ENCODE measurements at regions not wholly inside any gene's neighbourhood (a gene's known extent, or its start where the extent isn't known, plus 50 kb on each side); places are given as distances from the start of the nearest gene placed in this dataset.

DNA sequence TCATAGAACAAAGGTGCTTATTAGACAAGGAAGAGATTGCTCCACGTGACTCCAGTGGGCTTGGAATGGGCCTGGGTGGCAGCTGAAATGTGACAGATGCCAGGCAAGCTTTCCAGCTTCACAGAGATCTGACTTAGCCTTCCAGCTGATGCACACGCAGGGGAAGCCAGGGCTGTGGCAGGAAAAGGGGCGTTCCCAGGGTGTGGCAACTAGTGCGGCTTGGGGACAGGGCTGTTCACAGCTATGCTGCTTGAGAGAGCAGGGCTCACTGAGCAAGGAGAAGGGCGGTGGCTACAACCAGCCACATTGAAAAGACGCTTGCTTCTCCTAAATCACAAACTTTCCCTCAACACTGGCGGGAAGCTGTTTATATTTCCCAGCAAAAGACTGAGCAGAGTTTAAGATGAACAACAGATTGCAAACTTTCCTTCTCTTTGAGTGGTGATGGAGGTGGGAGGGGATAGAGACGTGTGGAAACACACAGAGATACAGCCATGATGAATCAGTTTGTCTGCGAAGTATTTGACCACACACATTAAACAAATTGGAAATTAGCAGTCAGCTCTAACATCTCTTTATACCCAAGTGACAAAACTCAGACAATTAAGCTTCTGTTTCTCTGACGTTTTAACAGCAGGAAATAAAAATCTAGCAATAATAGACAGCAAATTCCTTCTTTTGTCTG is 127.5 kb downstream of the BDH1 start:
- Histone ChIP-seq H3K27me3 (ENCODE audit: control insufficient read depth in 2 of 2, insufficient read depth in 2 of 2, low read length in 2 of 2) (no peaks in the 10 kb centered on the region), H3K4me3 (ENCODE audit: low read length) (no peak overlapping the region), H3K4me1 (ENCODE audit: control insufficient read depth in 2 of 2, insufficient read depth in 2 of 2, low read length in 2 of 2) (peaks cover 0 to 7% of the 10 kb centered on the region in 2 donors), H3K27ac (ENCODE audit: low read depth, low read length) (no peak overlapping the region), H3K9me3 (ENCODE audit: control insufficient read depth in 2 of 3, low read length in 3 of 3) (no peaks in the 10 kb centered on the region), H3K36me3 (ENCODE audit: control insufficient read depth in 2 of 3, insufficient read depth in 3 of 3, low read length in 3 of 3) (no peaks in the 10 kb centered on the region)
- peaks cover 0 to 6% (median 0%) of the 10 kb centered on the region in 5 donors for H3K36me3 Mint-ChIP-seq
- intact Hi-C loops (cut with micrococcal nuclease) = no loop called here
- POLR2A ChIA-PET = no interaction called here
- peak overlapping the region in 7 of 9 donors; percentile 32 to 92 (median 56) for H3K27ac Mint-ChIP-seq
- peaks cover 10 to 52% (median 28%) of the 10 kb centered on the region in 7 donors for H3K4me1 Mint-ChIP-seq
- ATAC-seq (peak; percentile 86), DNase-seq (peak in 7 of 9 donors; percentile 16 to 63 (median 34))
- H3K4me3 Mint-ChIP-seq = peak overlapping the region; percentile 66 to 84 (median 72)
- no peaks in the 10 kb centered on the region for H3K9me3 Mint-ChIP-seq
- CTCF ChIA-PET = no interaction called here
- H3K27me3 Mint-ChIP-seq = peaks cover 0 to 11% (median 4%) of the 10 kb centered on the region in 5 donors

DNA sequence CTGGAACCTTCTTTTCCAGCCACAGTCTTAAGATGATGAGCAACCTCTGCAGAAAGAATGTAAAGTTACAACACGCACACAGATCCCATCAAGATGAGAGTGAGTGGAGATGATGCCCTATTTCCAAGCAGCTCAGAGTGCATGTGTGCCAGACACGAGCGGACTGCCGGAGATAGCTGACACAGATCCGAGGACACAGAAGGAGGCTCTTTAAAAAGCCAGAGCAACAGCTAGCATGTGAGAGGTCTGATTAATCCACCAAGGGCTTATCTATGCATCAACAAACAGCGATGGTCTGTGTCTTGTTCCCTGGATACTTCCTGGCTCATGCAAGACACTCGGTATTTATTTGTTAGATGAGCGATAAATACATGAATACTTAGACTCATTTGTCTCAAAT is 128.6 kb upstream of the DLG1 start:
- no peaks in the 10 kb centered on the region for H3K36me3 ChIP-seq (ENCODE audit: control insufficient read depth in 2 of 3, insufficient read depth in 3 of 3, low read length in 3 of 3)
- intact Hi-C loops (cut with micrococcal nuclease) = no loop called here
- no peak for ATAC-seq
- Mint-ChIP-seq H3K9me3 (no peaks in the 10 kb centered on the region), H3K27me3 (peaks cover 0 to 14% (median 4%) of the 10 kb centered on the region in 5 donors), H3K4me1 (peaks cover 10 to 45% (median 28%) of the 10 kb centered on the region in 7 donors), H3K27ac (peak overlapping the region in 2 of 9 donors; percentile 32 to 67), H3K4me3 (peak overlapping the region in 1 of 10 donors; percentile 6), H3K36me3 (peaks cover 0 to 6% (median 0%) of the 10 kb centered on the region in 5 donors)
- peaks cover 0 to 7% of the 10 kb centered on the region in 2 donors for H3K4me1 ChIP-seq (ENCODE audit: control insufficient read depth in 2 of 2, insufficient read depth in 2 of 2, low read length in 2 of 2)
- no peak for DNase-seq
- no peak overlapping the region for H3K27ac ChIP-seq (ENCODE audit: low read depth, low read length)
- no peak overlapping the region for H3K4me3 ChIP-seq (ENCODE audit: low read length)
- ChIA-PET POLR2A (no interaction called here), CTCF (no interaction called here)
- no peaks in the 10 kb centered on the region for H3K27me3 ChIP-seq (ENCODE audit: control insufficient read depth in 2 of 2, insufficient read depth in 2 of 2, low read length in 2 of 2)
- no peaks in the 10 kb centered on the region for H3K9me3 ChIP-seq (ENCODE audit: control insufficient read depth in 2 of 3, low read length in 3 of 3)

DNA sequence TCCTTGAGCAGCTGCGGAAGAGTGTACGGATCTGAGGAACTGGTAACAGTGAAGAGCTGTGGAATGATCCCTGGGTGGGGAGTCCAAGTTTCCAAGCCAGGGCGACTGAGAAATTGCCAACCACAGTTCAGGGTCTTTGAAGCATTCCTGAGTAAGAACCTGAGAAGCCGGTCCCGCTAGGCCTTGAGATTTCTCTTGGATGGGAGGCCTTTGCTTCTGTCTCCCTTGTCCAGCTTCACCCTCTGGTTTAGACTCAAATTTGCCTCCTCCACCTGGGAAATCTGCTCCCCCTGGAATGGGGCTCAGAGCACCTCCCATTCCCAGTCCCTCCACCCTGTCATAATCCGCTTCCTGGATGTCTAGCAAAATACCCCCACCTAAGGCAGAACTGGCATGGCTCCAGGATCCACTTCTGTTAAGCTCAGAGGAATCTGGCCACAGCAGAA is 127.7 kb upstream of the DLG1 start:
- CTCF ChIA-PET = interaction anchor here (0.7 kb wide), 1 partner anchor 100 kb away, joined by 4 read pairs; no protein-coding TSS in a partner anchor
- intact Hi-C loops (cut with micrococcal nuclease) = no loop called here

DNA sequence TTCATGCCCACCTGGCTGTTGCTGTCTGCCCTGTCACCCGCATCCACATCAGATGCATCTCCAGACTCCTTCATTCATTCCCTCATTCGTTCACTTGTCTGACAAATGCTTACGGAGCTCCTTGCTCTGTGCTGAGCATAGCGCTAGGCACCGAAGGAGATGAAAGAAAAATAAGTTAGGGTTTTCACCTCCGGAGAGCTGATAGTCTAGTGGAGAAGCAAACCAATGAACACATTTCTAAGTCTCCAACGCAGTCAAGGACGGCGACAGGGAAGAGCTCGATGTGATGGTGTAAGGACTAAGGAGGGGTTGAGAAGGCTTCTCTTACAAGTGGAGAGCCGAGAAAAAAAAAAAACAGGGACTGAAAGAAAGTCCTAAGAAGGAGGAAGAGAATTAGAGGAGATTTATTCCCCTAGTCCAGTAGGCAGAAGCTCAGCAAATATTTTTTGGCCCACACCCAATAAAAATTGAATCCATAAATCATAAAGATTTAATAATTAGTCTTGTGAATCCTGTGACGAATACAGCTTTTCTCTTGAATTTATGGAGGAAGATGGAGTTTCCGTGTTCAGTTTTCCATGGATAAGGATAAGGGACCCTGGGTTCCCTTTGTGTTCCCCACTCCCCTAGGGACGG is 127.2 kb upstream of the DLG1 start:
- no peak overlapping the region for H3K4me3 Mint-ChIP-seq
- ChIA-PET CTCF (interaction anchor here (0.7 kb wide), 1 partner anchor 100 kb away, joined by 4 read pairs; no protein-coding TSS in a partner anchor), POLR2A (interaction anchor here (0.6 kb wide), 1 partner anchor 71 kb away, joined by 3 read pairs; no protein-coding TSS in a partner anchor)
- Histone ChIP-seq H3K9me3 (ENCODE audit: control insufficient read depth in 2 of 3, low read length in 3 of 3) (no peaks in the 10 kb centered on the region), H3K4me3 (ENCODE audit: low read length) (no peak overlapping the region), H3K27me3 (ENCODE audit: control insufficient read depth in 2 of 2, insufficient read depth in 2 of 2, low read length in 2 of 2) (no peaks in the 10 kb centered on the region), H3K36me3 (ENCODE audit: control insufficient read depth in 2 of 3, insufficient read depth in 3 of 3, low read length in 3 of 3) (no peaks in the 10 kb centered on the region), H3K27ac (ENCODE audit: low read depth, low read length) (no peak overlapping the region), H3K4me1 (ENCODE audit: control insufficient read depth in 2 of 2, insufficient read depth in 2 of 2, low read length in 2 of 2) (peaks cover 0 to 7% of the 10 kb centered on the region in 2 donors)
- intact Hi-C loops (cut with micrococcal nuclease) = no loop called here
- no peak overlapping the region for H3K27ac Mint-ChIP-seq
- DNase-seq (no peak), ATAC-seq (no peak)
- peaks cover 10 to 38% (median 23%) of the 10 kb centered on the region in 7 donors for H3K4me1 Mint-ChIP-seq
- H3K36me3 Mint-ChIP-seq = peaks cover 0 to 2% (median 0%) of the 10 kb centered on the region in 5 donors
- H3K27me3 Mint-ChIP-seq = peaks cover 0 to 10% (median 2%) of the 10 kb centered on the region in 5 donors
- H3K9me3 Mint-ChIP-seq = no peaks in the 10 kb centered on the region

More for the DNA sequence above, 127.7 kb upstream of the DLG1 start:
- H3K36me3 ChIP-seq (ENCODE audit: control insufficient read depth in 2 of 3, insufficient read depth in 3 of 3, low read length in 3 of 3) = no peaks in the 10 kb centered on the region
- H3K9me3 ChIP-seq (ENCODE audit: control insufficient read depth in 2 of 3, low read length in 3 of 3) = no peaks in the 10 kb centered on the region
- peaks cover 0 to 6% (median 0%) of the 10 kb centered on the region in 5 donors for H3K36me3 Mint-ChIP-seq
- peaks cover 10 to 43% (median 28%) of the 10 kb centered on the region in 7 donors for H3K4me1 Mint-ChIP-seq
- no peaks in the 10 kb centered on the region for H3K27me3 ChIP-seq (ENCODE audit: control insufficient read depth in 2 of 2, insufficient read depth in 2 of 2, low read length in 2 of 2)
- no peak for ATAC-seq
- H3K27me3 Mint-ChIP-seq = peaks cover 0 to 14% (median 4%) of the 10 kb centered on the region in 5 donors
- no peak for DNase-seq
- H3K4me3 Mint-ChIP-seq = no peak overlapping the region
- no peak overlapping the region for H3K27ac ChIP-seq (ENCODE audit: low read depth, low read length)
- no peak overlapping the region for H3K4me3 ChIP-seq (ENCODE audit: low read length)
- H3K9me3 Mint-ChIP-seq = no peaks in the 10 kb centered on the region
- no peak overlapping the region for H3K27ac Mint-ChIP-seq
- H3K4me1 ChIP-seq (ENCODE audit: control insufficient read depth in 2 of 2, insufficient read depth in 2 of 2, low read length in 2 of 2) = peaks cover 0 to 7% of the 10 kb centered on the region in 2 donors
- POLR2A ChIA-PET = interaction anchor here (0.6 kb wide), 1 partner anchor 70 kb away, joined by 3 read pairs; no protein-coding TSS in a partner anchor

DNA sequence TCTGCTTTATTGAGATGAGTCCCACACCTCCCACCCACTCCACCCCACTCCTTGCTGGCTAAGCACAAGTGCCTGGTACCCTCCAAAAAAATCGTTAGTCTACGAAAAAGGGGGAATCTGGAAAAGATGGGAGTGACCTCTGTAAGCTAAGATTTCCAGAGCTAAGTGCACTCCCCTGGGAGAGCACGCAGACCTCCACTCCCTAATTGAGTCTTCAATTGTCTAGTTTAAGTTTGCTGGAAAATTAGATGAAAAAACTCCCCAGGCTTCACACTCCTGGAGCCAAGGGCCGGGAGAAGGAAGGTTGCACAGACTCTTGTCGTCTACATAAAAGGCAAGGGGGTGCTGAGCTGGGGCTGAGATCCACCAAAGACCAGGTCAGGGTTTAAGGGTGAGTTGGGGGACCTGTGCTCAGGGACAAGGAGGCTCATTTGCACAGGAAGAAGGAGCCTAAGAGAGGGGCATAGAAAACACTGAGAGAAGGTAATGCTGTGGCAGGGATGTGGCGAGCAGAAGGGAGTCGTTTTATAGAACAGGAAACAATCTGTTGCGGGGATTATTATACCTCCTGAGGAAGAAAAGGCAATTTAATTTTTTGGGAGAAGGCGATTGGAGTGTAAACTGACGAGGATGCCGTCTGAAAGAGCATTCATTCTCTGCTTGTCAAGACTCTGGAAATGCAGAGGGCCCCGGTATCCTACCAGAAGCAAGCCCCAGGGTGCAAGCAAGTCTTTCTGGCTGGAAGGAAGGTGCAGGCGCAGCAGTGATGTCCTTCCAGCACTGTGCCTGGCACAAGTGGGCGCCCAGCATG is 126.5 kb upstream of the DLG1 start:
- Histone ChIP-seq H3K4me3 (ENCODE audit: low read length) (no peak overlapping the region), H3K27ac (ENCODE audit: low read depth, low read length) (no peak overlapping the region), H3K27me3 (ENCODE audit: control insufficient read depth in 2 of 2, insufficient read depth in 2 of 2, low read length in 2 of 2) (no peaks in the 10 kb centered on the region), H3K4me1 (ENCODE audit: control insufficient read depth in 2 of 2, insufficient read depth in 2 of 2, low read length in 2 of 2) (peaks cover 0 to 7% of the 10 kb centered on the region in 2 donors), H3K36me3 (ENCODE audit: control insufficient read depth in 2 of 3, insufficient read depth in 3 of 3, low read length in 3 of 3) (no peaks in the 10 kb centered on the region), H3K9me3 (ENCODE audit: control insufficient read depth in 2 of 3, low read length in 3 of 3) (no peaks in the 10 kb centered on the region)
- Mint-ChIP-seq H3K4me3 (no peak overlapping the region), H3K36me3 (no peaks in the 10 kb centered on the region), H3K4me1 (peaks cover 9 to 34% (median 21%) of the 10 kb centered on the region in 7 donors), H3K27ac (no peak overlapping the region), H3K27me3 (peaks cover 0 to 8% (median 0%) of the 10 kb centered on the region in 5 donors), H3K9me3 (no peaks in the 10 kb centered on the region)
- DNase-seq (no peak), ATAC-seq (no peak)
- CTCF ChIA-PET = no interaction called here
- POLR2A ChIA-PET = no interaction called here
- intact Hi-C loops (cut with micrococcal nuclease) = no loop called here

DNA sequence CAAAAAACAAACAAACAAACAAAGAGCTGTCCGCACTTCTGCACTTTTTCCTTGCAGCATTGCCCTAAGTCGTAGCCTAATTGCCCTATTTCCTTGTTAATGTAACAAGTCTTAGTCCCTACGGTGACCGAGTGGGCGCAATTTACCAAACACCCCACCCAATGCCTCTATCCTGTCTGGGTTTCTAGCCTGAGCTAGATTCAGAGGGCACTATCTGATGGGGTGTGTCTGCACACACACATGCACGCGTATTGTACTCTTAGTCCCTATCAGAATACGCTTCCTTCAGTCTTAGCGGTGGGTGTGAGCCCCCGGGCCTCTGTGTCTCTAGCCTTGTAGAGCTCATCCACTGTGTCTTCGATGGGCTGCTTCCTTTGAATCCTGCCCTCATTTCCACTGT is 125.9 kb upstream of the DLG1 start:
- Mint-ChIP-seq H3K27me3 (peaks cover 0 to 9% (median 0%) of the 10 kb centered on the region in 5 donors), H3K4me3 (no peak overlapping the region), H3K36me3 (no peaks in the 10 kb centered on the region), H3K4me1 (peaks cover 8 to 28% (median 19%) of the 10 kb centered on the region in 7 donors), H3K27ac (no peak overlapping the region), H3K9me3 (no peaks in the 10 kb centered on the region)
- Histone ChIP-seq H3K9me3 (ENCODE audit: control insufficient read depth in 2 of 3, low read length in 3 of 3) (no peaks in the 10 kb centered on the region), H3K27ac (ENCODE audit: low read depth, low read length) (no peak overlapping the region), H3K27me3 (ENCODE audit: control insufficient read depth in 2 of 2, insufficient read depth in 2 of 2, low read length in 2 of 2) (no peaks in the 10 kb centered on the region), H3K36me3 (ENCODE audit: control insufficient read depth in 2 of 3, insufficient read depth in 3 of 3, low read length in 3 of 3) (no peaks in the 10 kb centered on the region), H3K4me3 (ENCODE audit: low read length) (no peak overlapping the region), H3K4me1 (ENCODE audit: control insufficient read depth in 2 of 2, insufficient read depth in 2 of 2, low read length in 2 of 2) (peaks cover 0 to 7% of the 10 kb centered on the region in 2 donors)
- DNase-seq = no peak
- POLR2A ChIA-PET = no interaction called here
- no peak for ATAC-seq
- CTCF ChIA-PET = no interaction called here
- intact Hi-C loops (cut with micrococcal nuclease) = no loop called here
